Activated CD8-positive, alpha-beta memory T cell treated with anti-CD3 and anti-CD28 coated beads, Interleukin-2, amount 50 U/mL, for 24 hours (primary cell): ENCODE measurements at regions not wholly inside any gene's neighbourhood (a gene's known extent, or its start where the extent isn't known, plus 50 kb on each side); places are given as distances from the start of the nearest gene placed in this dataset.

ENCODE experiments used
- DNase-seq: peaks from one replicate; pipeline ENCODE4 v3.0.0-alpha.2; 2020; ENCODE audit errors: extremely low read depth

DNA sequence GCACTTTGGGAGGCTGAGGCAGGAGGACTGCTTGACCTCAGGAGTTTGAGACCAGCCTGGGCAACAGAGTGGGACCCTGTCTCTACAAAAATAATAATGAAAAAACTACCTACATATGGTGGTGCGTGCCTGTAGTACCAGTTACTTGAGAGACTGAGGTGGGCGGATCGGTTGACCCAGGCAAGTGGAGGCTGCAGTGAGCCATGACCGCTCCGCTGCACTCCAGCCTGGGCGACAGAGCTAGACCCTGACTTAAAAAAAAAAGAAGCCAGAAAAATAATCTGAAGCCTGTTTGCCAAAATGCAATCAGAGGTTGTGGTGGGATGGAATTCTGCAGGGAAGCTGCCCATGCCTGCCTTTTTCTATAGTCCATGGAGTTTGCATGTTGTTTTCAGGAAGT is 50.4 kb upstream of the GGTA1 start:
- DNase-seq, result no peak

DNA sequence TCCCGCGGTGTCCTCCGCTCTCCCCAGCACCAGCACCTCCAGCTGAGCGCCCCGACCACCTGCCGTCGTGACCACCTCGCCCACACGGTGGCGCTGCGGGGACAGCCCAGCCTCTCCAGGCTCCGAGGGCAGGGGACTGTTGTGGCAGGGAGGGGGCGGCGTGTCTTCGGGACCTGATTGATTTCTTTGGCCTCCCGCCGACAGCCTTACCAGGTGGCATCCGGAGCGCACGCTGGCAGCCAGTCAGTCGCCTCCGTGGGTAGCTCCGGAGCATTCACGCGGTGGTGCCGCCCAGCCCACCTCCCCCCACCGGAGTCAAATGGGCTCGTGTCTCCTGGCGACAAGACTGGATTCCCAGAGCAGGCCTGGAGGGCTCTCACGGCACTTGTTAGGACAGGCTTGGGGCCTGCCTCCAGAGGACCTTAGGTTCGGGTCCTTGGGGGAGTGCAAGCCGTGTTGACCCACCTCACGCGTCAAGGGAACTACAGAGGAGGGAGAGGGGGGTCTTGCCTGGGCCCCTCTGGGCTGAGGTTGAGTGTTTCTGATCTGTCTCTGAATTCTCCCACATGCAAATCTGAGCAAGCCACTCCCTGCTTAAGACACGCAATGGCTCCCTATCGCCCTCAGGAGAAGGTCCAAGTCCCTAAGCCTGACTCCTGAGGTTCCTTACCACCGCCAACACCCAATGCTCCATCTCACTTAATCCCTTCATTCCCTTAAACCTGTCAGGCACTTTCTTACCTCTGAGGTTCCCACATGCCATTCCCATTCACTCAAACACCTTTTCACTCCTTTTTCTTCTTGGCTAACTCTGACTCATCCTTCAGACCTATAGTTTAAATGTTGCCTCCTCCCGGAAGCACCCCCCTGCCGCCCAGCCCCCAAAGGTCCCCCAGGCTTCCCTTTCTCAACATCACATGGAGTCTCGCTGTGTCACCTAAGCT is 51.2 kb upstream of the GGTA1 start:
- DNase-seq, result peak; percentile 39

DNA sequence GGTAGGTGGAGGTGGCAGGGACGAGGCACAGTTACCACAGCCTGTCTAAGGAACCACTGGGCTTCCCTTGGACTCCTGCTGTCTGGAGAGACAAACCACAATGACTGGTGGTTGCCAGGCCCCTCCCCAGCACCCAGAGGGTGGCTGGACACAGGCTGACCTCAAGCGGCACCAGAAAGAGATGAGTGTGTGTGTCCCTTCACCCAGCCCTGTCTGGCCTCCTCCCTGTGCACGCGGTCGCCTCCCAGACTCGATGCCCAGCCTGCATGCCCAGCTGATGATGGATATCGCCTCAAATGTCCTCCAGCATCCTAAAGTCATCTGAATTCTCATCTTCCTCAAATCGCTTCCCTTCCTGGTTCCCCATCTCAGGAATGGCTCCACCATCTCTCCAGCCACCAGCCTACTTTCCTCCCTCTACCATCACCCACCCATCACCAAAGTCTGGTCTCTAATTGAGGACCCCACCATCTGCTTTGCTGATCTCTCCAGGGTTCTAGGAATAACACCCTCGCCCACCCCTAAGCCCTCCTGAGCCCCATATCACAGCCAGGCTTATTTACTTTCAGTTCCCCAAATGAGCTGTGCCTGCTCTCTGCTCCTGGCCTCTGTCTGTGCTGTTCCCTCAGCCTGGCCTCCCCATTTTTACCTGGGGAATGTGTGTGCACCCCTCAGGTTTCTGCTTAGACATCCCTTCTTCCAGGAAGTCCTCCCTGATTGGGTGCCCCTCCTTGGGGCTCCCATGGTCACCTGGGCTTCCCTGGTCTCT is 52.5 kb upstream of the GGTA1 start:
- DNase-seq, result no peak

DNA sequence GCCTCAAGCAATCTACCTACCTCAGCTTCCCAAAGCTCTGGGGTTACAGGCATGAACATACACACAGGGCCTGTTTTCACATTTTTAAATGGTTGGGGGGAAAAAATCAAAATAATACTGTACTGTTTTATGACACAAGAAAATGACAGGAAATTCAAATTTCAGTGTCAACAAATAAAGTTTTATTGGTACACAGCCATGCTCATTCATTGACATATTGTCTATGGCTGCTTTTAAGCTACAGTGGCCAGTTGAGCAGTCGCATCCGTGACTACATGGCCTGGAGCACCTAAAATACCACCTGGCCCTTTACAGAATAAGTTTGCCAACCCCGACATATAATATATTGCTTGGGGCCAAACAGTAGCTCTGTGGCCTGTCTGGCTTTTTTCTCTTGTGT is 56.4 kb upstream of the GGTA1 start:
- no peak for DNase-seq

DNA sequence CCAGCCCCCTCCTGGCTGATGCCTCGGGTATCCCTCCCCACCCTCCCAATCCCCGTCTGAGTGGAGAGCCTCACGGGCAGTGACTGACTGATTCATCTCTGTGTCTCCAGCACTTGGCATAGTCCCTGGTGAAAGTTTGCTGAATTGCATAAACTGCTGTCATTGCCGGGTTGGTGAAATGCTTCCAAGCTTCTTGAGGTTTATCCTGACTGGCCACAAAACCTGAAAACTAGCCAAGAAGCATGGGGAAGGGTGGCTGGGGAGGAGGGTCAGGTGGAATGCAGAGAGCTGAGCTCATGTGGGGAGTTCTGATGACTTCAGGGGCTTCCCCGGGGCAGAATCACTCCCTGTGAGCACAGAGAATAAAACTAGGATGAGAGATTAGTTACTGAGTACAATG is 56.9 kb upstream of the GGTA1 start:
- no peak for DNase-seq

DNA sequence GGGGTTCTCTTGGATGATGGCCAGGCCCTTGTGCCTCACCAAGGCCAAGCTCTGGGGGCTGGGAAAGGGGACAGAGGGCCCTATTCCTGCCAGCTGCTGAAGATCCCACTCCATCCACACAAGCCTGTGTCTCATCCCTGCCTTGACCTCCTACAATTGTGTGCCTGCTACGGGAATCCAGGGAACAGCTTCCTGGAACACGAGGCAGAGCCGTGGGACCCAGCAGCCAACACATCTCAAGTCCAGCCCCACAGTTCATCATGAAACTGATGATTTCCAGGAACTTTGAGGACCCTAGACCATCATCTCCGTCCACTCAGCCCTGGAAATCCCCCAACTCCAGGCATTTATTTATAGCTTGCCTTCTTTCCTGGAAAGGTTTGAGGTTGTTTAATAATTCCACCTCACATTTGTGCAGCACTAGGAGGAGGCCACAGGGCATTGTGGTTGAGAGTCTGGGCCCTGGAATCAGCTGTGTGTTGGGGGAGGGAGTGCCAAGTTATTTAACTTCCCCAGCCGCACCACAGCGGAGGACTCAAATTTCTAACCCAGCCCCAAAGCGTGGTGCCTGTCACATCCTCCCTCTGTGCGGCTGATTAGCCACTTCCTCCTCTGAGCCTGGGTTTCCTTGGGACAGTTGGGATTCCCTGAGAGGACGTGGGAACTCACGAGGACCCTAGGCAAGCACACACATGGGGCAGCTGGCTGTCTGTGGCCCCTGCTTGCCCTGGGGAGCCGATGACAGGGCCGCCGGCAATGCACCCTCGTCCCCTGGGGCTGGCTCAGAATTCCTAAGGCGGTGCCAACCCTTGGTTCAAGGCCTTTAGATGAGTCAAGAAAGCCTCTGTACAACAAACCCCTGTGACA is 58.2 kb upstream of the GGTA1 start:
- DNase-seq, result no peak

DNA sequence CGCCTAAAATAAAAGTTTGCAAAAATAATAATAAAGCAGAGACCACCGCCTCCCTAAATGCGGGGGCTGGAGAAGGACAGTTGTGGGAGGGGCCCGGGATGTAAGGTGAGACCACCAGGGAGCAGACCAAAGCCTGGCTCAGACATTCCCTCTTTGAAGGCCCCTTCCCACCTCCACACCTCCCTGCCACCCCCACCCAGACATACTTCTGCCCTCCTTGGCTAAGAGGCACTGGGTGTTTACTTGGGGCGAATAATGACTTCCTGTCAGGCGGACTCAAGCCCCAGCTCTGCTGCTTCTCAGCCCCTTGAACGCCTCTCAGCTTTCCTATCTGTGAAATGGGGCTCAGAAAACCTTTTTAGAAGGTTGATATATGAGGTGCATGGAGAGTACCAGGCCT is 58.8 kb upstream of the GGTA1 start:
- DNase-seq, result no peak

DNA sequence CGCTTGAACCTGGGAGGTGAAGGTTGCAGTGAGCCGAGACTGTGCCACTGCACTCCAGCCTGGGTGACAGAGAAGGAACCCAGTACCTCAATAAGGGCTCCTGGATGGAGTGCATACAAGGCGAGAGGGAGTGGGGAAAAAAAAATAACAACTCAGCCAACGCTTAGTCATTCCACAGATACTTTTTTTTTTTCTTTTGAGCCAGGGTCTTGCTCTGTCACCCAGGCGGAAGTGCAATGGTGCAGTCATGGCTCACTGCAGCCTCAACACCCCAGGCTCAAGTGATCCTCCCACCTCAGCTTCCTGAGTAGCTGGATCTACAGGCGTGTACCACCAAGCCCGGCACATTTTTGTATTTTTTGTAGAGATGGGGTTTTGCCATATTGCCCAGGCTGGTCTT is 59.5 kb upstream of the GGTA1 start:
- no peak for DNase-seq

DNA sequence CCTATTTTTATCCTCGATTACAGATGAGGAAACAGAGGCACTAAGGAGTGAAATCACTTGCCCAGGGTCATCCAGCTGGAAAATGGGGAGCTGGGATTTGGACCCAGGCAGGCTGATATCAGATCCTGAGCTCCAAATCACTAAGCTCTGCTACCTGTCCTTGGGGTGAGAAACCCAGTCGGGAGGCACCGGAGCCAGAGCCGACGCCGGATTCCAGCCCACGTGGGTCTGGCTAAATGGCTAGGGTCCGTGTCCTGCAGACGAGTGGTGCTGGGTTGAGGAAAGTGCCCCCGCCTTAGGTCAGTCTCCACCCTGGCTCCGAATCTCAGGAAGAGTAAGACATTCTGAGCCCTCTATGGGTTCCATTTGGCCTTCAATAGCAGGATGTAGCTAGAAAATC is 61.3 kb upstream of the GGTA1 start:
- no peak for DNase-seq

DNA sequence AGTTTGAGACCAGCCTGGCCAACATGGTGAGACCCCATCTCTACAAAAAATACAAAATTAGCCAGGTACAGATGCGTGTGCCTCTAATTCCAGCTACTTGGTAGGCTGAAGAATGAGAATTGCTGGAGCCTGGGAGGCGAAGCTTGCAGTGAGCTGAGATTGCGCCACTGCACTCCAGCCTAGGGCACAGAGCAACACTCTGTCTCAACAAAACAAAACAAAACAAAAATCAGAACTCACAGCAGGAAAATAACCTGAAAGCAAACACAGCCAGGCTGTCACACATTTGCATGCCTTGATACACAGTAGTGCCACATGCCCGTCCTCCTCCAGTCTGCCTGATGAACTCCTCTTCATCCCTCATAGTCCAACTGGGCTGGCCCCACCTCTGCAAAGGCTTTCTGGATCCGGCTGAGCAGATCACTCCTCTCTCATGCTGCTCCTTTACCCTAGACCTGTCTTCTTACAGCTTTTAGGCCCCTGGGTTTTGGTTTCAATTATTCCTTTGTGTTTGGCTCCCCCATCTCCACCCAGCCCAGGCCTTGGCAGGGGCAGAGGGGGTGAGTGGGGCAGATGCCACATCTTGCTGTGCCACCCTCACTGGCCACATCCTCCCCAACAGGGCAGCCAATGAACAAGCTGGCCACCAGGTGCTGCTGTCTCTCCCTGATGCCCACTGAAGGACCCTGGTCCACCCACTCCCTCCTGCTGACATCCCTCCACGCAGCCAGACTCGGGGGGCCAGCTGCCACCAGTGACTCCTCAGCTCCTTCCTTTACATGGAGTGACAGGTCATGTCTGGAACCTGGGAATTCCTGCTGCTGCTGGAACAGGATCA is 62.0 kb upstream of the GGTA1 start:
- DNase-seq, result no peak

DNA sequence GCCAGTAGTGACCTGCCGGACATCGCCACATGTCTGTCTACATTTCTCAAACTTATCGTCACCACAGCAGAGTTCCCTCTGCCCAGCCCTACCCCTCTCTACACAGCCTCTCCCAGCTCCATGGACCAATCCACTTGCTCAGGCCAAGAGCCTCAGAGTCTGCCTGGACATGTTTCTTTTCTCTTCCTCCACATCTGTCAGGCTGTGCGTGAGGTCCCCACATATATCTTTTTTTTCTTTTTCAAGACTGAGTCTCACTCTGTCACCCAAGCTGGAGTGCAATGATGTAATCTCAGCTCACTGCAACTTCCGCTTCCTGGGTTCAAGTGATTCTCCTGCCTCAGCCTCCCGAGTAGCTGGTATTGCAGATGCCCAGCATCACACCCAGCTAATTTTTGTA is 62.7 kb upstream of the GGTA1 start:
- no peak for DNase-seq

DNA sequence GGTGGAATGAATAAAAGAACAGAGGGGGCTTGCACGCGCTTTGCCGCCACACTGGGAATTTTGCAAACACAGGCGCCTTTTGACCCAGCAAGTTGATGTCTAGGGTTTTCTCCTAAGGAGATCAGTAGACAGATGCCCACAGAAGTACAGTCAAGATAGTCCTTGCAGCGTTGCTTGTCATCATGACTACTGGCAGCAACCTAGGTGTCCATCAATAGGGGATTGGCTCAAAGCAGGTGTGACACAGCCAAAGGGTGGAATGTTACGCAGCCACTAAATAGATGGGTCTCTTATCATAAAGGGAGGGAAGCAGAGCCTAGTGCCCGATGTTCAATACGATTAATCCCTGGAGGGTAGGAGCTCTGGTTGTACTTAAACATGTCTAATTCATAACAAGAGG is 63.8 kb upstream of the GGTA1 start:
- no peak for DNase-seq

DNA sequence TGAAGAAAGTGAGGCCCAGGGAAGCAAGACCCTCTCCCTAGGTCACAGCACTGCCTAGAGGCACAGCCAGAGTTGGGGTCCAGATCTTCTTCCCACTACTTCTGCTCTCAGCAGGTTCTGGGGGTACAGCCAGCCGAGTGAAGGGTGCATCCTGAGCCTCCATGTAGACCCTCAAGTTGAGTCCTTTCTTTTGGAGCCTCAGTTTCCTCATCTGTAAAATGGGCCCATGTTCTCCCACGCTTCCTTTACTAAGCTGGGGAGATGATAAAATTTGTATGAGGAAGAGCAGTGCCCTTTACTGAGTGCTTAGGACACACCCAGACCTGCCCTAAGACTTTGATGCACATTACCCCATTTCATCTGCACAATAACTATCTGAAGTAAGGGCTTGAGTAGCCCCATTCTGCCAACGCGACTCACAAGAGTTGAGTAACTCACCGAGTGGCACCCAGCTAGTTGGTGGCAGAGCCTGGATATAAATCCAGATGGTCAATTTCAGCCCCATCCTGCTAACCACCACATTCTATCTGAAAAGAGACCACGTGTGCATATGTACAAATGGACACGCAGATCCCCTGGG is 64.3 kb upstream of the GGTA1 start:
- no peak for DNase-seq

DNA sequence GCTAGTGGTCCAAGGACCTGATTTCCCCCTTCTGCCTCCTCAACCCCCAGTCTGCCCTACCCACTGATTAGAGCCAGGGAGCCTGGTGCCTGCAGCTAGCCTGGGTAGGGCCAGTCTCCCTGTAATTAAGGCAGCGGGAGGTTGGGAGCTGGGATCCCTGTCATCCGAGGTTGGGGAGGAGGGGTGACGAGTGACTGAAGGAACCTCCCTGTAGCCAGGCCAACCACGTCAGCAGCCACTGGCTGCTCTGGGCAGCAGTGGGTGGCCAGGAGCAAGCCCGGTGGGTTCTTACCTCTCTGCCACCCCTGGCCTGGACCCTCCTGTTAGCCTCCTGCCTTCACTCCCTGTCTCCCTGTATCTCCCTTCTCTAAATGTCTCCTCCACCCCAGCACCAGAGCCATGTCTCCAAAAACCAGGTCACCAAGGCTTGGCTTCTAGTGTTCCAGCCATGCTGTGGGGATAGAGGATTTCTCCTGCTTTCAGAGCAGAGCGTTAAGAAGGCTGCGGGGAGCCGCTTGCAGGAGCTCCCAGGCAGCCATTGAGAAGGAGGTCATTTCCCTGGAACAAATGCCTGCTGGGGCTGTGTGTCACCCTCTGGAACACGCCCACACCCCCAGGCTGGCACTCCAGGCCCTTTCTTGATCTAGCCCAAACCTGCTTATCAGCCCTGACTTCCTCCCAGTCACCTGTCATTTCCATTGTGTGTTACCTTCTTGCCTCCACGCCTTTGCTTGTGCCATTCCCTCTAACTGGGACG is 65.0 kb upstream of the GGTA1 start:
- no peak for DNase-seq

DNA sequence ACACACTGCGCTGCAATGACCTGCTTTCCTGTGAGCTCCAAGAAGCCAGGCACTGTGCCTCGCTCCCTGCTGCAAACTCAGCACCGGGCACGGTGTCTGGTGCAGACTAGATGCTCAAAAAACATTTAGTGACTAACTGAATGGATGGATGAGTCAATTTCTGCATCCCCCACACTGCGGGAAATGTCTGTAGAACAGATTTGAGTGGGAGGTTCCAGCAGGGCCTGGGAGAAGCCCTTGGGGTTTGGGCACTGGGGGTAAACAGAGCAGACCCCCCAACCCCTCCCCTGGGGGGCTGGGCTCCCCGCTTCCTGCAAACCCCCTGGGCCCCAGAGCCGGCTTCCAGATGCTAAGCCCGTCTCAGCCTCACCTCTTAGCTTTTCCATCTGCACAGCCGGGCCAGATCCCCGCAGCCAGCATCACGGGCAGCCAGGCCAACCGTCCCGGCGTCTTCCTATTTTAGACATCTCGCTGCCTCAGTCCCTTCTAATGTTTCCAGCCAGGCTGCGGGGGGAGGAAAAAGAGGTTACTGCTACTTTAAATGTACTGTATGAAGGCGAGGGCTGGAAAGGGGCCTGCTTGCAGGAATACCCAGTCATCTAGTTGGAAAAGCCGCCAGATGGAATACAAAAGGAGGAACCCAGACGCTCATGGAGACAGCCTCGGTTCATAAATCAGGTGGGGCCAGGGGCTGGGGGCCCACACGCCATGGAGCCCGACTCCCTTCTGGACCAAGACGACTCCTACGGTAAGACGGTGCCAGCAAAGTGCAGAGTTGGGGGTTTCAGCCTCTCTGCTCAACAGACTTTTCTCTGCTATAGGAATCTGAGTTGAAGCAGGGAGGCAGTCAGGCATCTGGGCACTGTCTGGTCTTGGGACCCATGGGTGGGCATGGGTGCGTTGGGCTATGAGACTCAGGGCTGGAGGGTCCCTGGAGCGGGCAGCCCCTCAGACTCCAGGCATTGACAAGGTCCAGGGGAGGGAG is 67.1 kb upstream of the GGTA1 start:
- DNase-seq, result no peak

DNA sequence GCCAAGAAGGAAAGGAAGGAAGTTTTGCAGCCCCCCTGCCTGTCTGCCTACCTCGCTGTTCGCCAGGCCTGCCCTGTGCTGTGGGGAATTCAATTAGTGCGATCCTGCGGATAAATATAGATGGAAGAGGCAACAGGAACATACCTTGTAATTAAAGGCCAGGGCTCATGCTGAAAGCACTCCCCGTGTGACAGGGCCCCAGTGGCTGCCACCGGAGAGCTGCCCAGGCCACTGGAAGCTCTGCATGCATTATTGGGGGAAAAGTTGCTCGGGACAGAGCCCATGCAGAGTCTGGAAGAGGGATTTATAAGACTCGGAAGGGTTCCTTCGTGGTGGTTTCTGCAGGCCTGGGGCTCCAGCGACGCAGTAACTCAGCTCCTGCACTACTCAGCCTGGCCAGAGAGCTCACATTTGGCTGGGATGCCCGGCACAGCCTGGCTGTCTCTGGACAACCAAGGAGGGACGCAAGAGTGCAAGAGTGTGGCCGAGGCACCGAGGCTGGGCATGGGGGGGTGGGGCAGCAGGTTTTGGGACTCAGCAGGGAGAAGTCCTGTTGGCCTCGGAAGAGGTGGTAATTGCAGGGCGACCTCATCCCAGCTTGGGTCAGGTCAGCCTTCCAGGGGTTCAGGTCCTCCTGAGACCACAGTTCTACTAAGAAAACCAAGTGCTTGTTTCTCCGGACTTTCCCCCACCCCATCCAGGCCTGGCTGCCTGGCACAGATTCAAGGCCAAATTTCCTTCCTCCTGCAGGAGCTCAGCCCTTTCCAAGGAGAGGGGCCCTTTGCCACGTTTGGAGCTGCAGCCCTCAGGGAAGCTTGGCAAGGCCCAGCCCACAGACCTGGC is 68.1 kb upstream of the GGTA1 start:
- no peak for DNase-seq

DNA sequence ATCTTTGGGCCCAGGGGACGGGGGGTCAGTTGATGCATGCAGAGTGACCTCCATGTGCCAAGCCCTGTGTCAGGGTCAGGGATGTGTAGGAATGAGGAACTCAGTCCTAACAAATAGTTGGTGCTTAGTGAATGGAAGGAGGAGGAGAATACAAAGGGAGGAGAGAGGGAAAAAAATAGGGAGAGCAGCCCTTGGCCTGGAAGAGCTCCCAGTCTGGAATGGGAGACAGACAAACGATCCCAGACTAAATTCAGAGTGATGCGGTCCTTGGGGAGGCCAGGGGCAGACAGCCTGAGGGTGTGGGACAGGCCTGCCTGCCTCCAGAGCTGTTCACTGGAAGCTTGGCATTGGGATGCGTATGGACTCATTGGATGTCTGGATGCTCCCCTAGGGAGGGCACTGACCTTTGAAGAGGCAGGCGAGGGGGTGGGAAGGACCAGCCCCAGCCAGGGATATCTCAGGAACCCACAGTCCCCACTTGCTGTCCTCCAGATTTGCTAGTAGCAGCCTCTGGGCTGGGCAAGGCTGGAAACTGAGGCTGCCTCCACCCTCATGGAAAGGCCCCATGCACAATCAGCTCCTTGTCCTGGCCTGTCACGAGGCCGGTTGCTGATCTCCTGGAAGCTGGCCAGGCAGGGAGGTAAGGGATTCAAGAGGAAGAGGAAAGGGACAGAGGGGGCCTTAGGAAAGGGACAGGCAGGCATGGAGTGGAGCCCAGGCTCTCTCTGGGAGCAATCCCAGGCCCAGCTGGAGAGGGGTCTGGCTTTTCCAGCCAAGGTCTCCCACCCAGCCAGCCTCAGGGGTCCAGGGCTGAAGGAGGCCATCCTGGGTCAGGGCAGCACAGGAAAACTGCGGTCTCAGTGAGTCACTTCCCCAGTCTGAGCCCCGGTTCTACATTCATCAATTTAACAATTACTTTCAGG is 69.0 kb upstream of the GGTA1 start:
- DNase-seq, result no peak
